ENCODE measurements at regions not wholly inside any gene's neighbourhood (a gene's known extent, or its start where the extent isn't known, plus 50 kb on each side); places are given as distances from the start of the nearest gene placed in this dataset.
A peak's percentile ranks its signal among the peaks of the same experiment; 100 is the strongest.
"Not testable (repeated sequence)": the region's sequence is repeated elsewhere in the genome, so short reads cannot be mapped to it uniquely, and the experiment has no call there.

GRCh38 chr16:29221281-29221955, 185.1 kb downstream of the NPIPB11 start:
- DNase-seq = not testable (repeated sequence)

GRCh38 chr16:29220647-29221191, 185.8 kb downstream of the NPIPB11 start:
- not testable (repeated sequence) for DNase-seq

- not testable (repeated sequence) for DNase-seq
These were observed 186.4 kb downstream of the NPIPB11 start for GRCh38 chr16:29219966-29220646.

GRCh38 chr16:29219562-29219961, 186.9 kb downstream of the NPIPB11 start:
- not testable (repeated sequence) for DNase-seq

GRCh38 chr16:29218649-29219048, 187.9 kb downstream of the NPIPB11 start:
- DNase-seq = not testable (repeated sequence)

GRCh38 chr16:29218171-29218570, 188.3 kb downstream of the NPIPB11 start:
- not testable (repeated sequence) for DNase-seq

GRCh38 chr16:29217752-29218126, 188.8 kb downstream of the NPIPB11 start:
- not testable (repeated sequence) for DNase-seq

- DNase-seq = peak in 29 of 56 donors; percentile 7 to 71 (median 21)
These were observed 189.3 kb downstream of the NPIPB11 start for GRCh38 chr16:29217104-29217751.

GRCh38 chr16:29213770-29214169, 192.7 kb downstream of the NPIPB11 start:
- not testable (repeated sequence) for DNase-seq

- DNase-seq = not testable (repeated sequence)
These were observed 193.3 kb downstream of the NPIPB11 start for GRCh38 chr16:29213251-29213650.

- DNase-seq = not testable (repeated sequence)
These were observed 194.2 kb downstream of the NPIPB11 start for GRCh38 chr16:29212084-29213027.

GRCh38 chr16:29211456-29211855, 195.1 kb downstream of the NPIPB11 start:
- not testable (repeated sequence) for DNase-seq

GRCh38 chr16:29210299-29211150, 196.0 kb downstream of the NPIPB11 start:
- not testable (repeated sequence) for DNase-seq

GRCh38 chr16:29206120-29206519, 200.4 kb downstream of the NPIPB11 start:
- not testable (repeated sequence) for DNase-seq

- not testable (repeated sequence) for DNase-seq
These were observed 201.4 kb downstream of the NPIPB11 start for GRCh38 chr16:29205151-29205550.

GRCh38 chr16:29204806-29205135, 201.7 kb downstream of the NPIPB11 start:
- no peak for DNase-seq

- not testable (repeated sequence) for DNase-seq
These were observed 202.3 kb downstream of the NPIPB11 start for GRCh38 chr16:29203933-29204805.

- DNase-seq = not testable (repeated sequence)
These were observed 203.2 kb downstream of the NPIPB11 start for GRCh38 chr16:29203046-29203932.
